Fibroblast of lung (primary cell): ENCODE measurements at regions not wholly inside any gene's neighbourhood (a gene's known extent, or its start where the extent isn't known, plus 50 kb on each side); places are given as distances from the start of the nearest gene placed in this dataset.

Experiments
- DNase-seq, 2 donors: peaks; one replicate each; pipeline versions ENCODE4 v3.0.0 to v3.0.0-alpha.2; 2010; ENCODE audit warnings: low read depth in 2 of 2
- H2AFZ ChIP-seq: 2 replicates; pipeline ENCODE4 v1.5.1; 2012; ENCODE audit warnings: low read length, control low read depth, inconsistent platforms
- H3K27ac ChIP-seq: 2 replicates; pipeline ENCODE4 v1.5.1; 2011; ENCODE audit warnings: low read length, control low read depth; ENCODE audit not compliant: insufficient read depth
- H3K27me3 ChIP-seq: 2 replicates; pipeline ENCODE4 v1.5.1; 2011; ENCODE audit warnings: mild to moderate bottlenecking, low read length; ENCODE audit not compliant: control insufficient read depth, insufficient read depth
- H3K36me3 ChIP-seq: 2 replicates; pipeline ENCODE4 v1.5.1; 2011; ENCODE audit warnings: low read length; ENCODE audit not compliant: control insufficient read depth, insufficient read depth
- H3K4me1 ChIP-seq: 2 replicates; pipeline ENCODE4 v1.5.1; 2011; ENCODE audit warnings: low read length; ENCODE audit not compliant: control insufficient read depth, insufficient read depth; ENCODE audit errors: extremely low read depth
- H3K4me2 ChIP-seq: 2 replicates; pipeline ENCODE4 v1.5.1; 2011; ENCODE audit warnings: low read length, control low read depth; ENCODE audit not compliant: insufficient read depth; ENCODE audit errors: extremely low read depth
- H3K4me3 ChIP-seq, 4 experiments: fragments of 200-600 bp in 1 of 4; sonication (generic) in 1 of 4; replicated peaks in 1 of 4; 2 replicates each; pipeline ENCODE4 v1.5.1; 2011 to 2016; ENCODE audit warnings: low read length in 4 of 4, low read depth in 3 of 4, mild to moderate bottlenecking in 3 of 4, control low read depth in 2 of 4, inconsistent platforms in 1 of 4, mixed read lengths in 1 of 4; ENCODE audit not compliant: insufficient read depth in 1 of 4; ENCODE audit errors: control extremely low read depth in 1 of 4
- H3K79me2 ChIP-seq: 2 replicates; pipeline ENCODE4 v1.5.1; 2012; ENCODE audit warnings: mild to moderate bottlenecking, low read length, inconsistent platforms; ENCODE audit not compliant: control insufficient read depth, insufficient read depth
- H3K9ac ChIP-seq: 2 replicates; pipeline ENCODE4 v1.5.1; 2011; ENCODE audit warnings: mild to moderate bottlenecking, low read length, control low read depth; ENCODE audit not compliant: insufficient read depth
- H3K9me3 ChIP-seq: 2 replicates; pipeline ENCODE4 v1.5.1; 2012; ENCODE audit warnings: low read depth, low read length; ENCODE audit not compliant: control insufficient read depth, insufficient read depth
- H4K20me1 ChIP-seq: 2 replicates; pipeline ENCODE4 v1.5.1; 2011; ENCODE audit warnings: low read length; ENCODE audit not compliant: control insufficient read depth, insufficient read depth; ENCODE audit errors: extremely low read depth
- CTCF ChIP-seq, 2 donors: IDR thresholded peaks in 1 of 2; conservative IDR thresholded peaks in 1 of 2; 1 replicate in 1 of 2; 2 replicates in 1 of 2; pipeline ENCODE4 v1.5.1; 2011 to 2012; ENCODE audit warnings: low read length in 2 of 2, control low read depth in 1 of 2, inconsistent platforms in 1 of 2, low read depth in 1 of 2, mild to moderate bottlenecking in 1 of 2
- EZH2 ChIP-seq: IDR thresholded peaks from 2 replicates; pipeline ENCODE4 v1.5.1; 2012; ENCODE audit warnings: low read length, control low read depth, mild to moderate bottlenecking; ENCODE audit errors: missing control alignments

DNA sequence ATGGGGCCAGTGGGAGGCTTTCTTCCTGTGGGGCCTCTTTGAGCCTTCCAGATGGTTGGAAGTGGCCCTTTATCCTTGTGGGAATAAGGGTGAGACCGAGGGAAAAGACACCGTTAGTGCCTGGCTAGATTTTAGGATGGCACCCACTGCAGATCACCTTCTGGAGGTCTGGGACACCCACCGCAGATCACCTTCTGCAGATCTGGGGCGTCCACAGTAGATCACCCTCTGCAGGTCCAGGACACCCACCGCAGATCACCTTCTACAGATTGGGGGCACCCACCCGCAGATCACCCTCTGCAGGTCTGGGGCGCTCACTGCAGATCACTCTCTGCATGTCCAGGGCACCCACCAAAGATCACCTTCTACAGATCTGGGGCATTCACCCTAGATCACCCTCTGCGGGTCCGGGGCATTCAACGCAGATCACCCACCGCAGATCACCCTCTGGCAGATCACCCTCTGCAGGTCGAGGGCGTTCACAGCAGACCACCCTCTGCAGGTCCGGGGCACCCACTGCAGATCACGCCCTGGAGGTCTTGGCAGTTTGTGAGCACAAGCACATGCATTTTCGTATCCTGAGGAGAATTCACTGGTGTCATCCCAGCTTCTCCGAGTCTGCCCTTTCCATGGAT is 153.4 kb upstream of the TSHZ3 start:
- Histone ChIP-seq H3K36me3 (no peaks in the 10 kb centered on the region), H3K4me2 (no peak overlapping the region), H3K79me2 (no peaks in the 10 kb centered on the region), H3K4me3 (no peak overlapping the region), H3K9me3 (no peaks in the 10 kb centered on the region), H2AFZ (no peak overlapping the region), H3K27me3 (no peaks in the 10 kb centered on the region), H4K20me1 (no peaks in the 10 kb centered on the region), H3K27ac (no peak overlapping the region), H3K4me1 (no peaks in the 10 kb centered on the region), H3K9ac (no peak overlapping the region)
- no peak for TF ChIP-seq CTCF (conservative IDR thresholded peaks at IDR 0.05 in 1 of 2, IDR thresholded peaks at IDR 0.05 in 1 of 2; ENCODE audit: low read depth in 1 of 2, low read length in 2 of 2)
- DNase-seq = no peak

DNA sequence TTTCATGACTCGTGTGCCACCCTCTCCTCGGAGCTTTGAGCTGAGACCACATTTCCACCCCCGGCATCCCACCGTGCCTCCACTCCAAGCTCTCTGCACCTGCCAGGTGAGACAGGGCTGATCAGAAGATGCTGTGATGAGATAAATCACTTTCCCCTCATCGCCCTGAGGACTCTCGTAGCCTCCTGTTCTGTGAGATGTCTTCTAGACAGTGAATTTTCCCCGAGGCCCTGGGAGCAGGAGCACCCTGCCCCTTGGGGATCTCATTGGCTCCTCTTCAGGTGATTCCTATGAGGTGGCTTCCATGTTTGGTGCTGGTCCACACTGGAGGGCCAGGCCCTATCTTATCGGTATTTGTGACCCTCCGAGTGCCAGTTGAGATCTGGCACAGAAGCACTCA is 154.0 kb upstream of the TSHZ3 start:
- TF ChIP-seq CTCF (conservative IDR thresholded peaks at IDR 0.05 in 1 of 2, IDR thresholded peaks at IDR 0.05 in 1 of 2; ENCODE audit: low read depth in 1 of 2, low read length in 2 of 2) = no peak
- no peak overlapping the region for H2AFZ ChIP-seq

DNA sequence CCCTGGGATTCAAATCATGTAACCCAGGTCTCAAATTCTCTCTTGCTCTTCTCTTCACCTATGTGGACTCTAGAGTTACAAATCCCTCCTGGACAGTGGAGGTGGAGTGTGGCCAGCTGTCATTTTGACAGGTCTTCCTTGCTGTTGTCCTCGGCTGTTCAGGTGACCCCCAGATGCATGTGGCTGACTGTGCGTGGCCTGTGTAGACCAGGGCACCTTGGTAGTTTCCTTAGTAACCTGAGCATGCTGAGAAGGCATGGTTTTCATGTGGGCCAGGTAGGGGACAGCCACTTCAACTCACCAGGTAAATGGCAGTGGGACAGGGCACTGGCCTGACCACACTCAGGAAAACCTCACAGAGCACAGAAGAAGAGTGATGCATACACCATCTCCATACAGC is 155.0 kb upstream of the TSHZ3 start:
- no peak overlapping the region for H3K4me3 ChIP-seq

More for the DNA sequence above, 154.0 kb upstream of the TSHZ3 start:
- no peak for DNase-seq
- Histone ChIP-seq H3K27ac (no peak overlapping the region), H3K9me3 (no peaks in the 10 kb centered on the region), H3K79me2 (no peaks in the 10 kb centered on the region), H4K20me1 (no peaks in the 10 kb centered on the region), H3K9ac (no peak overlapping the region), H3K4me1 (no peaks in the 10 kb centered on the region), H3K36me3 (no peaks in the 10 kb centered on the region), H3K4me2 (no peak overlapping the region), H3K27me3 (no peaks in the 10 kb centered on the region), H3K4me3 (no peak overlapping the region)

More for the DNA sequence above, 155.0 kb upstream of the TSHZ3 start:
- TF ChIP-seq CTCF (conservative IDR thresholded peaks at IDR 0.05 in 1 of 2, IDR thresholded peaks at IDR 0.05 in 1 of 2; ENCODE audit: low read depth in 1 of 2, low read length in 2 of 2) (no peak), EZH2 (no peak)
- H3K27me3 ChIP-seq = no peaks in the 10 kb centered on the region
- no peaks in the 10 kb centered on the region for H3K79me2 ChIP-seq
- H3K4me1 ChIP-seq = no peaks in the 10 kb centered on the region
- H3K4me2 ChIP-seq = no peak overlapping the region
- no peak for DNase-seq
- no peak overlapping the region for H2AFZ ChIP-seq
- H4K20me1 ChIP-seq = no peaks in the 10 kb centered on the region
- H3K36me3 ChIP-seq = no peaks in the 10 kb centered on the region
- H3K9me3 ChIP-seq = no peaks in the 10 kb centered on the region
- H3K9ac ChIP-seq = no peak overlapping the region
- H3K27ac ChIP-seq = no peak overlapping the region
